ENCODE measurements at regions not wholly inside any gene's neighbourhood (a gene's known extent, or its start where the extent isn't known, plus 50 kb on each side); places are given as distances from the start of the nearest gene placed in this dataset.

- DNase-seq (ENCODE audit: low read depth, low spot score), result no peak
- ChIA-PET CTCF (interaction anchor here (1.4 kb wide), 1 partner anchor 14 kb away, joined by 3 read pairs; no protein-coding TSS in a partner anchor), POLR2A (no interaction called here)
- no peak overlapping the region for H3K4me3 ChIP-seq (ENCODE audit: low read depth, low read length)
- no peak for TF ChIP-seq CTCF (IDR thresholded peaks at IDR 0.05; ENCODE audit: insufficient read depth, low read length, missing control alignments)
Measured at GRCh38 chr2:48120759-48121242, 193.7 kb upstream of the FOXN2 start.

- CTCF ChIA-PET, result no interaction called here
- no peak for TF ChIP-seq CTCF (IDR thresholded peaks at IDR 0.05; ENCODE audit: insufficient read depth, low read length, missing control alignments)
Measured at GRCh38 chr2:48122166-48122565, 192.3 kb upstream of the FOXN2 start.

GRCh38 chr2:48124592-48124991 lies 189.9 kb upstream of the FOXN2 start:
- POLR2A ChIA-PET, result no interaction called here
- DNase-seq (ENCODE audit: low read depth, low spot score), result no peak
- CTCF ChIA-PET, result interaction anchor here (3.2 kb wide), 1 partner anchor 16 kb away, joined by 9 read pairs; no protein-coding TSS in a partner anchor

More at GRCh38 chr2:48122166-48122565, 192.3 kb upstream of the FOXN2 start:
- no peak overlapping the region for H3K4me3 ChIP-seq (ENCODE audit: low read depth, low read length)
- no peak for DNase-seq (ENCODE audit: low read depth, low spot score)
- POLR2A ChIA-PET, result no interaction called here

GRCh38 chr2:48126162-48126561 lies 188.3 kb upstream of the FOXN2 start:
- TF ChIP-seq CTCF (IDR thresholded peaks at IDR 0.05; ENCODE audit: insufficient read depth, low read length, missing control alignments), result no peak
- CTCF ChIA-PET, result interaction anchor here (0.9 to 3.2 kb wide), 2 partner anchors 18 to 19 kb away, joined by 3 to 9 read pairs; no protein-coding TSS in a partner anchor
- POLR2A ChIA-PET, result no interaction called here
- H3K4me3 ChIP-seq (ENCODE audit: low read depth, low read length), result no peak overlapping the region
- DNase-seq (ENCODE audit: low read depth, low spot score), result no peak

More at GRCh38 chr2:48124592-48124991, 189.9 kb upstream of the FOXN2 start:
- H3K4me3 ChIP-seq (ENCODE audit: low read depth, low read length), result no peak overlapping the region
- TF ChIP-seq CTCF (IDR thresholded peaks at IDR 0.05; ENCODE audit: insufficient read depth, low read length, missing control alignments), result no peak

GRCh38 chr2:48127612-48128191 lies 186.8 kb upstream of the FOXN2 start:
- DNase-seq (ENCODE audit: low read depth, low spot score), result no peak
- no peak overlapping the region for H3K4me3 ChIP-seq (ENCODE audit: low read depth, low read length)
- ChIA-PET CTCF (interaction anchor here (0.9 kb wide), 1 partner anchor 295 kb away, joined by 3 read pairs; no protein-coding TSS in a partner anchor), POLR2A (no interaction called here)
- TF ChIP-seq CTCF (IDR thresholded peaks at IDR 0.05; ENCODE audit: insufficient read depth, low read length, missing control alignments), result no peak

- TF ChIP-seq CTCF (IDR thresholded peaks at IDR 0.05; ENCODE audit: insufficient read depth, low read length, missing control alignments), result no peak
- ChIA-PET CTCF (interaction anchor here (0.6 to 1.5 kb wide), 4 partner anchors 12 to 291 kb away, joined by 3 to 5 read pairs (median 4); no protein-coding TSS in a partner anchor), POLR2A (no interaction called here)
- H3K4me3 ChIP-seq (ENCODE audit: low read depth, low read length), result no peak overlapping the region
- no peak for DNase-seq (ENCODE audit: low read depth, low spot score)
Measured at GRCh38 chr2:48129293-48129950, 185.1 kb upstream of the FOXN2 start.

Measured in AG04449 (cell line).